GM18519 (cell line): ENCODE measurements at regions not wholly inside any gene's neighbourhood (a gene's known extent, or its start where the extent isn't known, plus 50 kb on each side); places are given as distances from the start of the nearest gene placed in this dataset.
"Not testable (repeated sequence)": the region's sequence is repeated elsewhere in the genome, so short reads cannot be mapped to it uniquely, and the experiment has no call there.

Experiments
- ATAC-seq: cut with Tn5 transposase; IDR thresholded peaks from one replicate; pipeline ENCODE4 v1.9.1; 2021; ENCODE audit warnings: mild to moderate bottlenecking, moderate library complexity; ENCODE audit not compliant: unreplicated experiment, low FRiP score

DNA sequence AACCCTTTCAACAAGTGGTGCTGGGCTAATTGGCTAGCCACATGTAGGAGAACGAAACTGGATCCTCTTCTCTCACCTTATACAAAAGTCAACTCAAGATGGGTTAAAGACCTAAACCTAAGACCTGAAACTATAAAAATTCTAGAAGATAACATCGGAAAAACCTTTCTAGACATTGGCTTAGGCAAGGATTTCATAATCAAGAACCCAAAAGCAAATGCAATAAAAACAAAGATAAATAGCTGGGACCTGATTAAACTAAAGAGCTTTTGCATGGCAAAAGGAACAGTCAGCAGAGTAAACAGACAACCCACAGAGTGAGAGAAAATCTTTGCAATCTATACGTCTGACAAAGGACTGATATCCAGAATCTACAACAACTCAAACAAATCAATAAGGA is 571.1 kb downstream of the BNC2 start:
- not testable (repeated sequence) for ATAC-seq

DNA sequence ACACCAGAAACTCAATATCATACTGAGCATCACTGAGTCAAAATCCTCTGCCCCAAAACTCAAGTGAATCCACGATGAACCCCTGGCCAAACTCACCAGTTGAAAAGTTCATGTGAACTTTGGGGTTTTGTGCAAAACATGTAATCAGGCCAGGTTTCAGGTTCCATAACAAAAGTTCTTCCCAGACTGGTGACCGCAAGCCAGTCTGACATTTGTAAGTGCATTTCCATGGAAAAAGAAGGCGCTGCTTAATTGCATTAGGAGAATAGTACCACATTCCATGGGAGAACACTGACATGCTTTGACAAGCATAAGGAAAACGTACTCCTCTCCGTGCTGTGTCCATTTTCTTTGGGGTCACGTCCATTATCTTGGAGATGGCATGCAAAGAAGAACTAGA is 567.0 kb downstream of the BNC2 start:
- no peak for ATAC-seq

DNA sequence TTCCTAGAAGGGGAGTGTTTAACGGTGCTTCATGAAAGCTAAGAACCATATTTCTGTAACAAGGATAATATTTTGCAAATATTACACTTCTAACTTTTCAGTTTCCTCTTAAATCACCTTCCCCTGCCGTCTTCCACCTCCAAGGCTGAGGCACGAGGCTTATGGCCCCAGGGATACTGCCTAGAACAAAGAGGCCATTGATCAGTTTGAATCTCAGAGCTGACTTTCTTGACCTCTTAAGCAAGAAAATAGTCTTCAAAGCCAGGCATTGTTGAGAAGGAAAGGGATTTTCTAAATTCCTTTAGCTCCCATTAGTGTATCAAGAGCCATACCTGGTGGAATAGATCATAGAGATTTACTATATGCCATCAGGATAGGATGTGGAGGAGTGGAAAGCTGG is 566.2 kb downstream of the BNC2 start:
- no peak for ATAC-seq

DNA sequence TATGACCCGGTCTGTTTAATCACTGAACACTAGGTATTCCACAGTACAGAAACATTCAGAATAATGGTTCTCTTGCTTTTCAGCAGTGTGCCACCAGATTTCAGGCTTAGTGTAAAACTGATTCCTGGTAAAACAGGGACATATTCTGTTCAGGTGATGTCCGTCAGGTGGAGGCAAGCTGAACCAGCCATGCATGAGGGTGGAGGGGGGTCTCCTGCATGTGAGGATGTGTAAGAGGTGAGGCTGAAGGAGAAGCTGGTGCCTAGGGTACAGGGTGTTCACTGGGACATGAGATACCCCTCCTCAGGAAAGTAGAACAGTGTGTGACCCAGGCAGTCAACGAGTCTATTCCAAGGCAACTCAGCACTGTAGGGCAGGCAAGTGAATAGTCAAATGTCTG is 563.9 kb downstream of the BNC2 start:
- ATAC-seq = no peak

DNA sequence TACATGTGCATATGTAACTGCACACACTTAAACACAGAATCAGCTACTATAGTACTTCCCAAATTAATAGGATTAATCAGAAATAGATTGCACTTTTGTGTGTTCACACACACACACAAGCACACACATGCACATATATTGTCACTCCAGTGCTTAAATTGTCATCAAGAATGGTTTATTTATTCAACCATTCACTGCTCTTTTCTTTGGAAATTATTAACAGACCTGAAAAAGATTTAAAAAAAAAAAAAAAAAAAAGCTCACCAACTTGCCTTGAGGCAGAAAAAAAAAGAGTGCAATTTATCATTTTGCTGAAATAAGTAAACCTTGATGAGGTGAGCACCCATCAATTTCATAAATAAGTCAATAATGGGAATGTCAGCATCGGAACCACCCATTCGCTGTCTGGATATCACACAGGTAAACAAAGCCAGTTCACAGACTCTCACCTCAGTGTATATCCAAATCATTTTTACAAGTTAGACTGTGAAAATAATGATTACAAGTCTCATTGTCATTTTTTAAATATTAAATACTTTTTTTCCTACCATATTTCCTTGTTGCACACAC is 562.8 kb downstream of the BNC2 start:
- no peak for ATAC-seq

DNA sequence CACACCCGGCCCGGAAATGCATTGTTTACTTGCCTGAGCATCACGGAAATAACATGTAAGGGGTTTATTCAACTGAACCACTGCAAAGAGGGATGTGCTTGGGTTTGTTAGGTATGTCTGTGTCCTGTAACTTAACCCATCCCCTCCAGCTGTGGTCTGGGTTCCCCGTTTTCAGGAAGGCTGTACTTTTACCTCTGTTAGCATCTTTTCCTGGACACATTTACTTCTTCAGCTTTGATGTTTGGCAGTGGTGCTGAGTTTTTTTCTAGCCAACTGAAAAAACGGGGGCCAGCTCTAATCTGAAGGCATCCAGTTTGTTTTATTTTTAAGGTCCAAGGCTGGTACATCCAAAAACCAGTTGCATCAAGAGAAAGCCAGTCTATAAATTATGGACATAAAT is 561.8 kb downstream of the BNC2 start:
- no peak for ATAC-seq

DNA sequence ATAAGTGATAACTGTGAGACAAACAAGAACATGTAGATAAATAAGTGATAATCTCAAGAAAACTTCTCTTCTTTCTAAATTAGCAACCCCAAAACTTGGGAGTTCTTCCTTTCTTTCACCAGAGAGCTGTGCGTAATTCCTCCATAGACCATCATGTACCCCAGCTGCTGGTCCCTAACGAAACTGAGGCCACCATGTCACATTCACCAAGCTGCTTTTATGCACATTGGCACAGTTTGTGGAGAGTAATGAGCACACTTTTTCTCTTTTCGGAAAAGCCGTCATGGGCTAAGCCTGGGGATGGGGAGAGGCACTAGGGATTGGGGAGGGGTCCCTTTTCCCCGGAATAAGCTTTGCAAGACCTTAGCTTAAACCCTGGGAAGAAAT is 561.4 kb downstream of the BNC2 start:
- ATAC-seq = no peak

DNA sequence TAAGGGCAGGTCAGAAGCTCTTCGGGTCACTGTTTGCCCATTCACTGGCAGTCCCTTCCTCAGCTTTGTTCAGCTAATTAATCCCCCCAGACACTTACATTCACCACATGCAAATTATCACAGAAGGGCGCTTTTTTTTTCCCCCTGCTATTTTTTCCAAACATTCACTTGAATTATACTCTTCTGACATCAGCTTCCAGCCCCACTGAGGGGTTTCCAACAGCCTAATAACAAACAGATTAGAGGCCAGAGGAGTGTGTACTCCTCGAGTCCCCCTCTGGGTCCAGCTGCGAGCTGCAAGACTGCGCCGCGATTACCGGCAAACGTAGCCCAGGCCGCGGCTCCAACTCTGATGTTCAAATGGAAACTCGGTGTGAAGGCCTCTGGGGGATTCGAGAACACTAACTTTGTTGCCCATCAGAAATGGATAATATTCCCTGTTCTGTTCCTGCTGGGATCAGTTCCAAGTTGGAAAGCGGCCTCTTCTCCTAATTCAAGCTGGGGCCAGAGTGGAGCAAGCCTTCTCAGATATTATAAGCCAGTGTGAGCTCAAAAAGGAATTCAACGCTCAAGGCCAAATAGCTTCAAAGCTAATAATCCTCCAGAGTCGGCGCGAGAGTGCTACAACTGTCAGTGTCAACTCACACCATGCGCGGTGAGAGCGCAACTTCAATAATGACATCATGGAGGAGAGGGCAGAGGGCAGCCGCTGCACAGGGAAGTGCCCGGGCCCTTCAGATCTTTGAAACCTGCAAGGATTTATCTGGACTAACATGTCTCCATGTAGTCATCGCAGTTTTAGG is 560.8 kb downstream of the BNC2 start:
- no peak for ATAC-seq

DNA sequence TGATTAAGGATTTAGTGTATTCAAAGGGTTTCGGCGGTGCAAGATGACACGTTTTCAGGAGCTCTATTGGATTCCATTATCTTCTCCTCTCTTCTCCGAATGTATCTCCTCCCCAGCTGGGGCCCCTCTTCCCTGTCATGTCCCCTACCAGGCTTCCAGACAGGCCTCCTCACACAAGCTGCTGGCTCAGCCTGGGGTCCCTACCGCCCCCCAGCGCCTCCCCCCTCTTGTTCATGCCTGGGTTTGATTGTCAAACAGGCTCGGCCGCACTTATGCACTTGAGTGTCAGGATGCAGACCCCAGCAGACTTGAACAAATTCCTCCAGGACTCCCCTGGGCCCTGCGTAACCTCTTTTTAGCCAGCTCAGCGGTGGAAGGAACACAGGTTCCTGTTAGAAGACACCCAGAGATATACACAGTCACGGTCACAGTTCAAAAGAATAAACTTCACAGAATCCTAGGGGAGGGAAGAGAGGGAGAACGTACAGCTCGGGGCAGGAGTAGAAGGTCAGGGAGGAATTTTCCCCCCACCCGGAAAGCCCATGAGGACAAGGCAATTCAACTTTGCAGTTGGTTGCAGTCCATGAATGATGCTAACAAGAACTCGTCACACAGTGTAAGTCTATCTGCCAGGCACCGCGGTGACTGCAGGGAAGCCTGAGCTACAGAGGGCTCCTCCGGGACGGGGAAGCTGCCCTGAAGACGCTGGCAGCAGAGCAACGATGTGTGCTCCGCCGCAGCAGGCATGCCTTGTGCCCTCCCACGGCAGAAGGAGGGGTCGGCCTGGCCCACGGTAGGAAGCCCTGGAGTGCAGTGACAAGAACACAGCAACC is 560.0 kb downstream of the BNC2 start:
- no peak for ATAC-seq

DNA sequence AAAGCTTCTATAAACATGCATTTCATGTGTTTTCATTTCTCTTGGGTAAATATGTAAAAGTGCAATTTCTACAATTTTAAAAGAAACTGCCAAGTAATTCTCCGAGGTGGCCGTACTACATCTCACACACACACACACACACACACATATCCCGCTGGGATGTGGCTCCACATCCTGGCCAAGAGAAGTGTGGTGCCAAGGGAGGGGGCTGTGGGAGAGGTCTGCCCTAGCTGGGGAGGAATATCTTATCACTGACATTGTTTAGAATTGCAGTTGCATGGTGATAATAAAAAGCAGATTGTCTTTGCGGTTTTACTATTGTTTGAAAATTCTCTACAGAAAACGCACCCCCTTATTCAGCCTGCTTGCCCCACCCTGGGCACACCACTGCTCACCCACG is 558.4 kb downstream of the BNC2 start:
- ATAC-seq = no peak

DNA sequence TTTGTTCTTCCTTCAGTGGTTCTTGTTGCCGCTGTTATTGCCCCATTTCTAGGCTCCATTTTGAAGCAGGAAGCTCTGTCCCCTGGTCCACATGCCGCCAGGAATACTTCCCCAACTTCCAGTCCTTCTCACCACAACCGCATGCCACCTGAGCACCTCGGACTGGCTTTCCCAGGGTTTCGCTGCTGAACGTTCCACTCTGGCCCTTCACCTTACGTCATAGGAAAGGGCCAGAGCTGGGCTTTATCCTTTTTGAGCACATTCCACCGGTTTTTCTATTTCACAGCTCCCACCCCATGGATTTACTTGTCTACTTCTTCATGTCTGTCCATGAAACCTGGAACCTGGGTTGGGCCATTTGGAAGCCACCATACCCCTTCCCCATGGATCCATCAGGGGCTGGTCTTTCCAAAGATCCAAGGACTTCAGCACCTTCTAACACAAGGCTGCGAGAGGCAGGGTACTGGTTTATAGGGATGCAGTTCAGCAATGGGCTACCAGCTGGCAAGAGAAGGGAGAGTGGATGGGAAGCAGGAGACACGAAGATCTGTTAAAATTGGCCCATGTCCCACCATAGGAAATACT is 557.4 kb downstream of the BNC2 start:
- ATAC-seq = no peak

DNA sequence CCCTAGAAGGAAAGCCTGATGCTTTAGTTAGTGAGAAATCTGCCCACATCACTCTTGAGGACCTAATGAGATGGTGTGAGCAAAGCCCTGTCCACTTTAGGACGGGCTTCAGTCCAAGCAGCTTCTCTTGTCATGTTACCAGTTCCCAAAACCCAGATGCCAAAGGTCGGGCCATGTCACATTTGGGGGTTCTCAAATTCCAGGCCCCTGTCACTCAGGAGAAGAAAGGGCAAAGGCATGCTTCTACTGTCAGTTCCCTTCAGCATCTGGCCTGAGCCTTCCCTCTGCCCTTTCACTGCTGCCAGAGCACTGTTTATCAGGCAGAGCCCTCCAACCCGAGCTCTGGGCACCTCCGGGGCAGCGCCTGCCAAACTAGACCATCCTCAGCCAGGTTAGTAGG is 556.0 kb downstream of the BNC2 start:
- no peak for ATAC-seq

DNA sequence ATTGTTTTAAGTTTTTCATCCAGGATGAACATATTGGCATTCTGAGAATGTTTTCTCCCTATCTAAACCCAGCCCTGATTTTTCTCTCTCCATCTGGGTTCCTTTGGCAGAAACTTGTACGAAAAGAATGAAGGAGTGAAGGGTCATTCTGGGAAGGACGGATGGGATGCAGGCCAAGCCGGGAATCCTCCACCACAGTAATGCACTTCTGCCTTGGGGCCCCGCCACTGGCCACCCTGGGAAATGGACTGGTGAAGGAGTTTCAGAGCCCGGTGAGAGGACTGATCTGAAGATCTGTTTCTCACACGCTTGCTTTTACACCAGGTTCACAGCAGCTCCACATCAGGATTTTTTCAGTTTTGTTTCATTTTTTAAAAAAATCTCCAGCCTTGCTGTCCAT is 554.8 kb downstream of the BNC2 start:
- no peak for ATAC-seq

DNA sequence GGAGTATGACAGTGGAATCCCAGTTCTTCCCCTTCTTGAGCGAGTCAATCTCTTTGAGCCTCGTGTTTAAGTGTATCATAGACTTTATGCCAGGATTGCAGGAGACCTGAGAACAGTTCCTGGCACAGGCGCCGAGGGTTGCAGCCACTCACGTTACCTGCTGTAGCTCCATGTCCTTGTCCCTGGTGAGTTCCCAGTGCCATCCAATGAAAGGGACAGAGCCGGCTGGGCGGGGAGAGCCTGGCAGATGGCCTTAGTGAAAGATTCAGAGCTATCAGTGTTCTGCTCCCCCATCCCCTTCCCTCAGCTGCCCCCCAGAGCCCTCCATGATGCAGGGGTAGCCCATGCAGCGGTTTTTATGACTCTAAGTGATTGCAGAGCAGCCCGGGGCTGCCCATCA is 554.0 kb downstream of the BNC2 start:
- no peak for ATAC-seq

DNA sequence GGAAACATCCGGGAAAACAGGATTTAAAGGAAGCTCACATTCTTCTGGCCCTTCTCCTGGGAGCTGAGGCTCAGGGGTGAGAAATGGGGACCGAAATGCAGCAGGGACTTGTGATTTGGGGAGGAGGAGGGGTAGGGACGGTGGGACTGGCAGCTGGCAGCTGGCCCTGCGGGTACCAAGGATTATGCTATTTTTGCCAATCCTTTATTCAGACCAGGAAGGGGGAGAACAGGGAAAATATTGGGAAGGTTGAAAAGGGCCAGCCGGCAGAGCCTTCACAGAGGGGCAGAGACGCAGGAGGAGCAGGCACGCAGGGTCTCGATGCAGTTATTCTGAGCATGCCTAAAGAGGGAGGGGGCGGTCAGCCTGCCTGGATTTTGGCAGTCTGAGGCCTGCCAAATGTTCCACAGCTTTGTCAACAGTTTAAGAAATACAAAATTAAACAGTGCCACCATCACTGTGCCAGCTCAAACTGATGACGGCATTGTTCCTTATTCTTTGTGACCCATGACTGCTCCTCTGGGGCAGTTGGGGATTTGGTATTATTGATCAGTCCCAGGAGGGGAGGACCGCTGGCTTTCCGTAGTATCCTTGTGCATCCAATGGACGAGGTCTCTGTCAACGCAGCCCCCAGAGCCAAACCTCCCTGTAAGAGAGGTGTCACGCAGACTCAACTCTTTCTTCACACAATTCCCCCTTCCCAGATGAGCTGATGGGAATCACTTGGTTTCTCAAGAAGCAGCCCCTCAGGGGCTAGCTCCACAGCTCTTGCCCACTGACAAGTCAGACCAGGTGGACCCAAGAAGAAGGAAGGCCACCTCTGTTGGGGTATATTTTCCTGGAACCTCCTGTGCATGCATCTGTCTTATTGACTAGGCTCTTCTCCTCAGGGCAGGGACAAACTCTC is 553.3 kb downstream of the BNC2 start:
- ATAC-seq = no peak

DNA sequence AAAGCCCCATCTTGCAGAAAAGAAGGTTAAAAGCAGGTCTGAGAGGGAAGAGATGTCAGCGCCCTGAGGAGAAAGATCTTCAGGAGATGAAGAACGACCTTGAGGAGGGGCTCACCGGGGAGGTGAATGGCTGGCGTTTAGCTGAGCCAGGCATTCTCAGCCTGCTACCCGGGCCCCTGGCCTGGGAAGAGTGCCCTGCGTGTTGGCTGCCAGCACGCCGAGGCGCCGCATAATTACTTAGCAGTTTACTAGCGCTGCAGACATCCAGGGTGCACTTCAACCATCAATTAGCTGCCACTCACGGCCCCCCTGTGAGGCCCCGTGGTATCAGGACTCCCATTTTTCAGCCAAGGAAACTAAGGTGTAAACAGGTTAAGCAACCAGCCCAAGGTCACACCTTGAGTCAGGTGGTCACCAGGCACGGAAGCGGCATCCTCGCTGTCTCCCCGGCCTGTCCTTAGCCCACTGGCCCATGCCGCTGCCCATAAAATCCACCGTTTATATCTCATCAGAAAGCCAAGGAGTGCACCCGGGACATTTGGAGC is 551.9 kb downstream of the BNC2 start:
- ATAC-seq = no peak

DNA sequence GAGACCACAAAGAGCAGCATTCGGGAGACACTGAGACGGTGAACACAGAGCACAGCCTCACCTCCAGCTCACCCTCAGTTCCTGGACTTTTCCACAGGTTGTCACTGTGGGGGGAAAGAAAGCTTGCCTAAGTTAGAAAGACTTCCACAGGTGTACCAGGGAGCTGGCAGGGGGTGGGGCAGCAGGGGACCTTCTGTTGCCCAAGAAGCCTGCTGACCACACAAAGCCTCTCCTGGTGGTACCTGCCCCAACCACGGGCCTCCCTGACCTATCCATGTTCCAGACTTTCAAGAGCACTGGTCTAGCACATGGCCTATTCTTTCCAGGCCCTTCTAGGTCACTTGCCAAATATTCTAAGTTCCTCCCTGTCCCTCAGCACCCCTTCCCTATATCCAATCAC is 550.8 kb downstream of the BNC2 start:
- no peak for ATAC-seq

DNA sequence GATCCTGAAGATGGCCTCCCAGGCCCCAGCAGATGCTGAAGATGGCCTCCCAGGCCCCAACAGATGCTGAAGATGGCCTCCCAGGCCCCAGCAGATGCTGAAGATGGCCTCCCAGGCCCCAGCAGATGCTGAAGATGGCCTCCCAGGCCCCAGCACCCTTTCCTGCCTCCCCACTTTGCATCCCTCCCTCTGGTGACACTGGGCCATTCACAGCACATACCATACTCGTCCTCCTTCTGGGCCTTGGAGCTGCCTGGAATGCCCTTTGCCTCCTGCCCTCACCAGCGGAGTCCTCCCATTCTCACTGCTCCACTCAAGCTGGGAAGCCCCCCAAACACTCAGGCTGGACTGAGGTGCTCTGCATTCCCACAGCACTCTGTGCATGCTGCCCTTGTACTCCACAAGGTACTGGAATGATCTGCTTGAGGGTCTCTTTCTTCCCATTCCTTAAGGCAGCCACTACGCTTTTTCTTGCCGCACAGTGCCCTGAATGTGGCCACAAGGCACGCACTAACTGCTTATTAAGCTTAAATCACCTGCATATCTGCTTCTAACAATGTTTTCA is 550.0 kb downstream of the BNC2 start:
- ATAC-seq = no peak

DNA sequence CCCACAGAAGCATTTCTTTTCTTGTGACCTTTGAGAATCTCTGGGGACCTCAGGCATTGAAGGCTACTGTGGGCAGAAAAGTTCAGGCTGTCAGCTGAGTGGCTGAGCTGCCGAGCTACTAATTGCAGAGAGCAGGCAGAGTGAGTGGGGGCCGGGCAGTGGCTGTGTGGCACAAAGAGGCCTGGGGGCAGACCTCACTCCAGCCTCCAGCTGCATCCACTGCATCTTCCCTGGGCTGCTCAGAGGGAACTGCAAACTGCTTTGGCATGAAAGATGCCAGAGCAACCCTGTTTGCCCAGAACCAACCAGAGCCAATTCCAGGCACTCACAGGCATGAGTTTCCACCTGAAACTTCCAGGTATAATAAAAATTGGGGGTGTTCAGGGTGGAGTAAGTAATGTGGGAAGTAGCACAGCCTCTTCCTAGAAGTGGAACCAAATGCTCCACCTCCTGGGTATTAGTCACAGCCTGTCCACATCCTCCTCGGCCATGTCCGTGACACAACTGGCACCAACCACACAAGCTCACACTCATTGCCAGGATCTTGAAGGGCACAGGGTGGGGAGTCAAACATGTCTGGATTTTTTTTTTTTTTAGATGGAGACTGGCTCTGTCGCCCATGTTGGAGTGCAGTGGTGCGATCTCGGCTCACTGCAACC is 548.9 kb downstream of the BNC2 start:
- no peak for ATAC-seq
